HG03025 (cell line): ENCODE measurements at regions not wholly inside any gene's neighbourhood (a gene's known extent, or its start where the extent isn't known, plus 50 kb on each side); places are given as distances from the start of the nearest gene placed in this dataset.

ENCODE experiments used
- ATAC-seq: cut with Tn5 transposase; IDR thresholded peaks from one replicate; pipeline ENCODE4 v1.9.1; 2021; ENCODE audit warnings: mild to moderate bottlenecking, moderate library complexity; ENCODE audit not compliant: unreplicated experiment, low FRiP score

DNA sequence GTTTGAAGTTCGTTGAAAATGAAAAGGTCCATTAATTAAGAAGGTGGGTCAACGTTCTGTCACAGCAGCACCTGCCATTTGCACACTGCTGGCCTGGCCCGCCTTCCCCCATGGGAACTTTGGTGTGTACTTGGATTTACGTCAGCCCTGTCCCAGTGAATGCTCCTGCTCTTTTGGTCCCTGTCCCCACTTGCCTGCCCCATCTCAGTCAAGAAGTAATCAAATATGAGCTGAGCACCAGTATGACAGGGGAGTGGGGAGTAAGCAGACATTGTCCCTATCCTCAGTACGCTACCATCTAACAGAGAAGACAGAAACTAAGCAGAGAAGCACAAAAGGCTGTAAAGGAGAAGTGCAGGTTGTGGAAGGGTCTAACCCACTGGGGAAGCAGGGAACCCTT is 65.1 kb downstream of the SLC4A3 start:
- no peak for ATAC-seq

DNA sequence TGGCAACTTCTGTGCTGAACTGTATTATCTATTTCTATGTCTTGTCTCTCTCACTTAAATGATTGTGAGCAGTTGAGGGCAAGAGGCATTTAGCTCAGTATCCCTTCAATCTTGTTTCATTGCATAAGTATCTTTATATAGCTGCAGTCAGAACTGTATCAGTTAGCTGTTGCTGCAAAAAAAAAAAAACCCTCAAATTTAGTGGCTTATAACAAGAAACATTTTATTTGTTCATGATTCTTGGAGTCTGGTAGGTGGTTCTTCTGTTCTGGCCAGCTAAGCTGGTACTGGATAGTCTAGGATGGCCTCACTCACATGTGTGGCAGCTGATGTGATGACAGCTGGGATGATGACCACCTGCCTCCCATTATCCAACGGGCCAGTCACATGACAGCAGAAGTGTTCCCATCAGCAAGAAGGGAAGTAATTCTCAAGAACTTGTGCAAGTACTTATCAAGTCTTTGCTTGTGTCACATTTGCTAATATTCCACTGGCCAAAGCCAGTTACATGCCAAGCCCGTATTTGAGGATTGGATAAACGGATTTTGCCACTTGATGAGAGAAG is 67.8 kb downstream of the SLC4A3 start:
- ATAC-seq, result no peak

DNA sequence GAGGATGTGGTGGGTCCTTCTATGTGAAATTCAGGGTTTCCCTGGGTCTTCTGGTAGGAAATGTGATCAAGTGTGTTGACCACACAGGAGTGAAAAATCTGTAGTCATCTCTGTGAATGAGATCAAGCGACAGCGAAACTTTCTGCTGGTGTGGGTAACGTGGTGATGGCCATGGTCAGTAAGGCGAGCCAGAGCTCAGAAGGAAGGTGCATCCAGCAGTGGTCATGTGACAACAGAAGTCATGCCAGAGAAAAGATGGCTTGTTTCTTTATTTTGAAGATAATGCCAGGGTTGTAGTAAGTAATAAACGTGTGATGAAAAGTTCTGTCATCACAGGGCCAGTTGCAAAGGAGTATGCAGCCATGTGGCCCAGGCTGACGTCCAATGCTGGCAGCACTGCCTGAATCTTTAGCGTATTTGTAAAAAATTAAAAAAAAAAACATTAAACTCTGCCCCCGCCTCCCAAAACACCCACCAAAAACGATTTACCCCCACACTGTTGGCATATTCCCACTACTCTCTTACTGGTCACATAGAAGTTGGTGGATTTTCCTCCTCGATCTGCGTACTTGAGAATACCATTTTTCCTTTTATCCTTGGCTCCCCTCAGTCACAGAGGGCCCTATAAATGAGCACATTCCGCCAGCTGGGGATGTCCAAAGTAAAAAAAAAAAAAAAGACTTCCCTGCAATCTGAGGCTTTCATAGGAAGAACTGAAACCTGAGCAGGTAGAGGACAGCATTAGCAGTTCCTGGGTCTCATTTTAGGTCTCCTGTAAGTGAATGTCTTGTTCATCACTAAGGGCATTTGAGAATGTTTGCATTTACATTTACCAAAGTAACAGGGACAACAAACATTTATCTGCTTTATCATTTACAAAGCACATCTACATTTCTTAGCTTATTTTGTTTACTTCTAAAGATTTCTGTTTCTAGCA is 70.6 kb downstream of the SLC4A3 start:
- ATAC-seq, result no peak

DNA sequence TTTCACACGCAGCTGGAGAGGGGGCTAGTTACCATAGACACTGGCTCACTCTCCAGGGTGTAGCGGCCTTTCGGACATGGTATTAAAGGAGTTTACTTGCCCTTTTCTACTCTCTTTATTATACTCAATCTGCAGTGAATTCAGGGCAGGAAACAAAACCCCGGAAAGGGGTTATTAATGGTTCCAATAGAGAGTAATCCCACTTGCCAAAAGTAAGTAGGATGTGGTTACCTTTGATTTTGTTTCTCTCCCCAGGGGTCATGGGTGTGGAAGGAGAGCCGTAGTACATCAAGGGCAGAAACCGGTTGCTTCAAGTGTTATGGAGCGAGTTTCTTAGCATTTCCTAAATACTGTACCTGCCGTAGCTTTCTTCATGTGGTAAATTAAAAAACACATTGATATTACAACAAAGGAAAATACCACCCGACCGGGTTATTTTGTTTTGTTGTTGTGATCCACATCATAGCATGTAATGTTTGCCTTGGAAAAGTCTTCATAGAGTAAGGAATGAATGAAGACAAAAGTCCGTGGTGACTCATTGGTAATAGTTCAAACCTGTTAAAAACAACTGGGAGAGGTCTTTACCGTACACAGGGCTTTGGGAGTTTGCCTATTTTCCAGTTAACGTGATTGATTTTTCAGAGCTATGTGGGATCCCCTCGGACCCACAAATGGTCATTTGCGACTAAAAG is 71.5 kb downstream of the SLC4A3 start:
- ATAC-seq, result no peak

DNA sequence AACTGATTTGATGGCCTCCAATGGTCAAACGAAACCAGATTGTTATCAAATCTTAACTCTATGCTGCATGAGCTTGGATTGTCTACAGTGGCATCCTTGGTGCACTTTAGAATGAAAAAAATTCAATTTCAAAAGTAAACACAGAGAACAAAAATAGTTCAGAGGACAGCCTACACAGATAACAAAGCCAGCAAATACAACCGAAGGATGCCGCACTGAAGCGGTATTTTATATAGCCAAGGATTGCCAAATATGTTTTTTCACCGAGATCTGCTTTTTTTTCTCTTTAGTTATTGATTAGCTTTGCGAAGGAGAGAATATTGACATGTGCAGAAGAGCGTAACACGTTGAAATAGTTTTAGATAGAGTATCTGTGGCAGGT is 72.0 kb downstream of the SLC4A3 start:
- no peak for ATAC-seq

DNA sequence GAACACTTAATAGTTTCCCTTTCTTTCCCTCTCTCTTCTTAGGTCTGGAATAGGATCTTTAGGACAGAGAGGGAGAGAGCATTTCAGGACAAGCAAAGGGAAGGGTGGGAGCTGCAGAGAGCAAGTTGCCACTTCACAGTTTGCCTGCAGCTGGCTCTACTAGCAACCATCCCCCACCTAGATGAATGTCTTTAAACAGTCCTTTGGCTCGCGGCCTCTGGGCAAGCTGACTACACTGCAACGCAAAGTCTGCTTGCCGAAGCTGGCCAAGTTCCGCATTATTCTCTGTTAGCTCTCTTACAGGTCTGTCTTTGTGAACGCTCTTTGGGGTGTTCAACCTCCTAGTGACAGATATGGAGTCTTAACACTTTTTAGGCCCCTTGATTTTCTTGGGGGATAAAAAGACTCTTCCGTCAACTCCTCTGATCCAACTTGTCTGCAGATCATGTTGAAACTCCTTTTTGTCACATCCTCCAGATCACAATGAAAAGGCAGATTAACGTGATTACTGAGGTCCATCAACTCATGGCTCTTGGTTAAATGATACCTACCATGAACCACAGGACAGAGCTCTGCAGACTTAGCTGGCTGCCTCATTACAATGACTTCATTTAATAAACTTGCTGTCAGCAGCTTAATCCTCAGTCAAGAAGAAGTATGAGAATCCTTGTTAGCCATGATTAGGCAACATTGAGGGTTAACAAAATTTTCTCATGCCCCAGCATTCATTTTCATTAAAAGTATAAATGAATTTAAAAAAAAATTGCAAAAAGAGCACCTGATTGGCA is 74.6 kb downstream of the SLC4A3 start:
- ATAC-seq, result no peak

DNA sequence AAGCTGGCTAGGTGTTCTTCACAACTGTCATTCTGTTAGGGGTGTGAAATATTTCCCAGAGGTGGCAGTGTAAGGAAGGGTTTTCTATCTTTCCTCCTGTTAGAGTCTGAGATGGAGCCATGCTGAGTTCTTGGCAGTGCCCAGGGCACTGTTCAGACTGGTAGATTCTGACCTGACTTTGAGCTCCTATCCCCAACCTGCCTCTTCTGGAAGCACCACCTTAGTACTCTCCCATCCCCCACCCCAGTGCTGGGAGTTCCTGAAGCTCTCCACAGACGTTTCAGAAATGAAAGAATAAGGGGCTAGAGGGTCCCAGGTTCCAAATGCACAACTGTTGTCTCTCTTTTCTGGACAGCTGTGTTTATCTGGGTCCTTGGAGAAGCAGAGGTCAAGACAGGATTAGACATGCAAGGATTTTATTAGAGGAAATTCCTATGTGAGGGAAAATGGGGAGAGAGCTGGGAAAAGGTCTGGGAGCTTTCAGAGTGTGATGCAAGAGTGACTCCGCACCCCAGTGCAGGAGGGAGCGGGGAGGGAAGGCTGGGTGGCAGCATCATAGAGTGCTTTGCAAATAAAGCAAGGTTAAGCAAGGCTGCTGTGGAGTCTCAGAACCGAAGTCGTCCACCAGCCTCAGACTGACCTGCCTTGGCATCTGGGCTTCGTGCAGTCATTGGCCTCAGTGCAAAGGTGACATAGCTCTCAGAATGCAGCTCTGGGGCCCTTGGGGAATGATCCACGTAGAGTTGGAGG is 75.5 kb downstream of the SLC4A3 start:
- no peak for ATAC-seq

DNA sequence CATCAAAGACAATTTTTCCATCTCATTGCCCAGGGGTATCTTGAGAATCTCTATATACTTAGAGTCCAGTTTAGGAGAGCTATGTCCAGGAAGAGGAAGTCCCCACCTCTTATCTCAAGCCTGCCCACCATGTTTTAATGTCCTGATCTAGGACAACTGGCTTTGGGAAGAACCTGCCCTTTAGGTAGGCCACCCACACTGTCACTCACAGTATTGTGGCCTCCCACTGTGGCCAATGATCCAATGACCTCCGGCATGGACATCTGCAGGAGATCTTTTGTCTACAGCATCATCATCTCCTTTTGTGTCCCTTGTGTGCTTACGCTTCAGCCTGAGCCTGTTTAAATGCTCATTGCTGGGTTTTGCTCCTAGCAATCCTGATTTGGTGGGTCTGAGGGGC is 77.4 kb downstream of the SLC4A3 start:
- ATAC-seq, result no peak

DNA sequence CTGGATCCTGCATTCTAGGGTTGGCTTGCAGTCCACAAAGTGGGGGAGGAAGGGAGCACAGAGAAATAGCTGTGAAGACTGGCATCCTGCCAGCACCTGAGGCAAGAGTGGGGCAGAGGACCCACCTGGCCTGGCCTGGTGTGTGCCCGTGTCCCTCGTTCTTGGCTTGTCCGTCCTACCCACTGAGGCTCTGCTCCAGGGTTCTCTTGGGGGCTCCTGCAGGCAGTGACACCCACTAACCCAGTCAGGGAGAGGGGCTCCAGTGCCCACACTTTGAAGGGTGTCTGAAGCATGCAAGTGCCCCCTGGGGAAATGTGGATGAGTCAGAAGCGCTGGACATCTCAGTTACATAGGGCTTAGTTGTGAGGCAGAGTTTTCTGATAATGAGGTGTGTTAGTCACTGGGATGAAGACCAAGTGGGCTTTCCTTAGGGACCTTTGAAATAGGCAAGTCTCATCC is 79.4 kb downstream of the SLC4A3 start:
- ATAC-seq, result no peak

DNA sequence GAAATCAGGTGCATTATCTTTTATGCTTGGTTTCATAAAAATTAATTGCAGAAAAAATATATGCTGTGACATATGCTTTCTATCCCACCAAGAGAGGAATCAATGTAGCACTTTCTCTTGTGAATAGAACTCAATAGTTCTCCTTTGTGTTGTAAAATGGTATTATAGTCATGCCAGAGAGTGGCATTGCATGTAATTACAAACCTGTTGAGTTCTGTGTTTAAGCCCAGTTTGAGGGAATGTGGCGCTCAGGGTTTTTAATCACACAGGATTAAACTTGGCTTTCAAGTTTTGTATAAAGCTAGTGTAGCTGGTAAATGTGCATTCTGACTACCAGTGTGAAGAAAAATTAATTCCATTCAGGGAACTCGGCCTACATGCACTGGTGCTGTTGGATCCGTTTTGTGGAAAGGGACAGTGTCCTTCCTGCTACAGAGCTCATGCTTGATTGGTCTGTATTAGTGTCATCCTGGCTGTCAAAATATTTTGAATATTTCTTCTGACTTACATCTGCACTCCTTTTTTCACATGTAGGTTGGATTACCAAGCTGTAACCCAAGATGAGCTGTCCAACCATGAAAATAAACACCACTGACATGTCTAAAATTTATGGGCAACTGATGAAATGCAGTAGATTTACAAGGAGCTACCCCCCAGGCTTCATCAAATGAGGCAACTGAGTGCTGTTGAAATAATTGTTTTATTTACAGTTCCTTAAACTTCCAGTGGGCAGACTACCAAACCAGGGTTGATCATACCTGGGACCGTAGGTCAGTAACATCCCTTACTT is 80.3 kb downstream of the SLC4A3 start:
- no peak for ATAC-seq

DNA sequence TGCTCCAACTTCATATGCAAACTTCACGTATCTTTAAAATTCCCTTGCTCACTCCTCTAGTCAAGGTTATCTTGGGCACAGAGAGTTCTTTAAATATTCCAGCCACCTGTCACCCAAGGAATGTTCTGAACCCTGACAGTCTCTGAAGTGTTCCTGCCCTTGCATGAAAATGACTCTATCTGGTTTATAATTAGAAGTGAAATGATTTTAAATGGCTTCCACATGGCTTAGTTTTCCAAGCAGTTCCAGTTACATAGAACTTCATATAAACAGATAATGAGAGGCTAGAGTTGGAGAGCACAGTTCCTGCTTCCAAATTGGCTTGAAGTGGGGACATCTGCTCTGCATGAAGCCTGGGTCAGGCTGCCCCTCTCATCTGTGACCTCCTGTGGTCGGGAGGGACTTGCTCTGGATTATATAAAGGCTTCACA is 81.9 kb downstream of the SLC4A3 start:
- no peak for ATAC-seq

DNA sequence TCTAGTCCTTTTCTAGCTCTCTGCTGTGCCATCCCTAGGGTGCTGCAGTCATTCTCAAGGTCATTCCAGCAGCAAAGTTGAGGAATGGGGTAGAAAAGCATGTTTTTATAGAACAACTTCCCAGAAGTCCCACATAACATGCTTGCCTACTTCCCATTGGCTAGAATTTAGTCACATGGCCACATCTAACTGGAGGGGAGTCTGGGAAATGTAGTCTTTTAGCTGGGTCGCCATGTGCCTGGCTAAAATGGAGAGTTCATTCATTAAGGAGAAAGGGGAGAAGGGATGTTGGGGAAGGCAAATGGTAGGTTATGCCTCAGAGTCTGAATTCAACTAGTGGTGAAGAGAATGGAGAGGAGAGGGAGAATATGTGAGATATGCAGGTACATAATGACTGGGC is 85.7 kb downstream of the SLC4A3 start:
- ATAC-seq, result no peak

DNA sequence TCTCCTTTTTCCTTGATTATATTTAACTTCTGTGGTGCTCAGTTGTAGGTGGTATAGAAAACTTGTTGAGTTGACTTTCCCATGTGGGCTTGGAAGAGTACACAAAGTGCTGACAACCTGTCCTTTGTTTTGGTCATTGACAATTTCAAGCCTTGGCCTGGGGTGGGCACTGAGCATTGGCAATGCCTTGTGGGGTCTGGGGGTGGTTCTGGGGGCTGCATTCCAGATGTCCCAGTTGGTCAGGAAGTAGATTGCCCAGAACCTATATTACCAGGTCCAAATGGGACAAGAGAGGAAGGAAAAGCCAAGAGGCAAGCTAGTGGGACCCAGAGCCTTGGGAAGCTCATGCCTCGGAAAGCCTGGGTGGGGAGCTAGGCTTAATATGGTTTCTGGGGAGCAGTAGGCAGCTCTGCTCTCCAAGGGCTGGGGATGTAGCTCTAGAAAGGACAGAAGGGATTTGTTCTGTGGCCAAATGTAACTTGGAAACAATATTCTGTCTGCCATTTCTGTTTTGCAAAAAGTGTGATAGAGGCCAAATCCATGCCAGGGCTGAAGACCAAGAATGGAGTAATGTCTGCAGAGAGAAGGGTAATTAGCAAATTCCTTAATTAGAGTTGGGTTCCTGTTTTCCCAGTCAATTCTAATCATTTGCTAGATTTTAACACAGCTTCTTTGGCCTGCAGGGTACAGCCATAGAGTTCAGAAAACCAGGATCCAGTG is 87.4 kb downstream of the SLC4A3 start:
- no peak for ATAC-seq

DNA sequence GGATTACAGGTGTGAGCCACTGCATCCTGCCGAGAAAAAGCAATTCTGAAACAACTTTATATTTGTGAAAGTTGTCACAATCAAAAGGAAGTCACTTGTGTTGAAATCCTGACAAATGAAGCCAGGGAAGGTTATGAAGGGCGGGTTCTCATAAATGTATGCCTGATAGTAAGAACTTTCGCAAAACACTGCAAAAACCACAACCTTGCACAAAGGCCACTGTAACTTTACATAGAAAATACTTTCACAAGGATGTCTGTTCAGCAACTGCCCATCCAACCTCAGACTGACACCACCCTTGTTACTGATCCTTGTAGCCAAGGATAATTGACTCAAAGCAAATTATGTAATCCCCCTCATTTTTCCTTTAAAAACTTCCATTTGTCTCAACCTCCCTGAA is 90.6 kb downstream of the SLC4A3 start:
- no peak for ATAC-seq

DNA sequence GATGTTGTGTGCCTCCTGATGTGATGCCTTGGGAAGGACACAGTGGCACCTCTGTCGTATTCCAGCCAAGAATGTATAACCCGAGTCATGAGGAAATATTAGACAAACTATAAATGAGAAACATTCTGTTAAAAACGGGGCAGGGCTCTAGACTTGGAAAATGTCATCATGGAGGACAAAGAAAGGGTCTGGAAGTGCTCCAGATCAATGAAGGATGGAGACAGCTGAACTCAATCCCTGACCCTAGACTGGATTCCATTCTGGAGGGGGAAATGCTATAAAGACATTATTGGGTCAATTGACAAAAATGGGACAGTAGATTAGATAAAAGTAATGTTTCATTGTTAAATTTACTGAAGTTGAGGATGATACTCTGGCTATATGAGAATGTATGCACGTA is 92.1 kb downstream of the SLC4A3 start:
- ATAC-seq, result no peak

DNA sequence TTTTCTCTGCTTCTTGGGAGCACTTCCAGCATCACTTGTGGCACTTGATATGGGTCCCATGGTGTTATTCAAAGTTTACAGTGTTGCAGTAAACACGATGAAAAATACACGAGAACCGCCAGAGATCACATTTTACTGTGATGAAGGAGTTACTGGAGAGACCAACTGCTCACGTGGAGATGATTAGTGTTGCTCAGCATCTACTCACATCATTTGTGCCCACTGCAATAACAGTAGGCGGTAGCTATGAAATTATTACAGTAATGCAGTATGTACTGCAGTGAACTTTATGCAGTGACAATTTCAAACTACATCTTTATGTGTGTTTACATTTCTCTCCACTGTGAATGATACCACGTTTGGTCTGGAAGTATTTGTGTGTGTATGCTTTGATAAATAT is 93.5 kb downstream of the SLC4A3 start:
- ATAC-seq, result no peak

DNA sequence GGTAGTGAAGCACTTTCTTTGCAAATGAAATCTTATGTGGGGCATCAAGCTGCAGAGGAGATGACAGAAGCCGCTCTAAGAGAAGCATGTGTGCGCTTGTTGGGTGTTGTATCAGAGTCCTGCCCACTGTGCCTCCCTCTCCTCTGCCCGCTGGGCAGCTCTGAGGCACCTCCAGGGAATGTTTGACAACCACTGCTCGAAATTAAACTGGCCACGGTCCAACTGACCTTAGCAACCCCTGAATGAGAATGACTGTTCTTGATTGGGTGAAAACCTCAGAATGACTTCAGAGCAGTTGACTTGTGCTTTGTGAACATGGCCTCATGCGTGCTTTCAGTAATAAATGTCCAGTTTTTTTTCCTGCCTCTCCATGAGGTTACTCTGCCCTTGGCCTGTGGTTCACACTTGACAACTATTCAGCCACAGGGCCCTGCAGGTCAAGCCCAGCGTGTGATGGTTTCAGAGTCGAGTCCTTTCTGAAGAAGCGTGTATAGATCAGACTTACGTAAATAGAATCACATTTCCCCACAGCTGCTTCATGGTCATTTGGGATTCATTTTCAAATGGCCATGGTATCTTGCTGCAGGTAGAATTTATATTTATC is 94.9 kb downstream of the SLC4A3 start:
- no peak for ATAC-seq

DNA sequence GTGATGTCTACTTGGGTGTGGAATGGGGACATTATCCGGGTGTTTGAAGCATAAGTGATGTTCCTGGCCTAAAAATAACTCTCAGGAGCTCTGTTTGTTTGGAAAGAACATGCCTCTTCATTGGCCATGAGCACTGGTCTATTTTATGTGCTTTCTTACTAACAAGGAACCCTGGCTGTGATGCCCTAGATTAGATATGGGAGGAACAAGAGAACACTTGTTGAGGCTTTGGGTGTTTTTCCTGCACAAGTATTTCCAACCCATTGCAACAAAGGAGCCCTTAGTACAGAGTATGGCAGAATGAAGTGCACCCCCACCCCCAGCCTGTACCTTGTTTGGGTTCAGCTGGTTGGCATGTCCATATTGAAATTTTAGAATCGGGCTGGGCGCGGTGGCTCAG is 95.9 kb downstream of the SLC4A3 start:
- no peak for ATAC-seq
